ENCODE measurements at regions not wholly inside any gene's neighbourhood (a gene's known extent, or its start where the extent isn't known, plus 50 kb on each side); places are given as distances from the start of the nearest gene placed in this dataset.

DNA sequence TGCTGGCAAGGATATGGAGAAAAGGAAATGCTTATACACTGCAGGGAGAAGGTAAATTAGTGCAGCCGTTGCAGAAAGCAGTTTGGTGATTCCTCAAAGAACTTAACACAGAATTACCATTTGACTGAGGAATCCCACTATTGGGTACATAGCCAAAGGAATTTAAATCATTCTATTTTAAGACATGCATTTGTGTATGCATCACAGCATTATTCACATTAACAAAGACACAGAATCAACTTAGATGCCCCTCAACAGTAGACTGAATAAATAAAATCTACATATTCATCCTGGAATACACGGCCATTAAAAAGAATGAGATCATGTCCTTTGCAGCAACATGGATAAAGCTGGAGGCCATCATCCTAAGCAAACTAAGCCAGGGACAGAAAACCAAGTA lies 510.1 kb upstream of the CDH9 start:
- H3K36me3 Mint-ChIP-seq: no peaks in the 10 kb centered on the region
- no peak overlapping the region for H3K4me2 ChIP-seq
- no peaks in the 10 kb centered on the region for H3K9me3 Mint-ChIP-seq
- H3K79me2 ChIP-seq (ENCODE audit: low read depth): no peaks in the 10 kb centered on the region
- H3K4me1 Mint-ChIP-seq: no peaks in the 10 kb centered on the region
- H3K4me3 Mint-ChIP-seq: no peak overlapping the region
- H3K9me3 ChIP-seq (ENCODE audit: low read depth): no peaks in the 10 kb centered on the region
- no peak overlapping the region for H3K27ac Mint-ChIP-seq
- H3K27me3 Mint-ChIP-seq (ENCODE audit: insufficient read depth, low read depth): peaks cover 3% of the 10 kb centered on the region
- H3K27me3 ChIP-seq: no peaks in the 10 kb centered on the region
- H2AFZ ChIP-seq (replicated peaks): peak overlapping the region; percentile 9
- H3K4me3 ChIP-seq: no peak overlapping the region
- no peaks in the 10 kb centered on the region for H3K4me1 ChIP-seq
- H3K27ac ChIP-seq: no peak overlapping the region
- H3F3A ChIP-seq (ENCODE audit: low read depth): no peaks in the 10 kb centered on the region
- DNase-seq (ENCODE audit: low spot score): no peak
- H4K20me1 ChIP-seq (ENCODE audit: low read depth): no peaks in the 10 kb centered on the region
- H3K36me3 ChIP-seq: no peaks in the 10 kb centered on the region
- TF ChIP-seq EZH2phosphoT487 (IDR thresholded peaks at IDR 0.05): no peak
- TF ChIP-seq EZH2 (IDR thresholded peaks at IDR 0.05): no peak
- TF ChIP-seq, protein P1, sequence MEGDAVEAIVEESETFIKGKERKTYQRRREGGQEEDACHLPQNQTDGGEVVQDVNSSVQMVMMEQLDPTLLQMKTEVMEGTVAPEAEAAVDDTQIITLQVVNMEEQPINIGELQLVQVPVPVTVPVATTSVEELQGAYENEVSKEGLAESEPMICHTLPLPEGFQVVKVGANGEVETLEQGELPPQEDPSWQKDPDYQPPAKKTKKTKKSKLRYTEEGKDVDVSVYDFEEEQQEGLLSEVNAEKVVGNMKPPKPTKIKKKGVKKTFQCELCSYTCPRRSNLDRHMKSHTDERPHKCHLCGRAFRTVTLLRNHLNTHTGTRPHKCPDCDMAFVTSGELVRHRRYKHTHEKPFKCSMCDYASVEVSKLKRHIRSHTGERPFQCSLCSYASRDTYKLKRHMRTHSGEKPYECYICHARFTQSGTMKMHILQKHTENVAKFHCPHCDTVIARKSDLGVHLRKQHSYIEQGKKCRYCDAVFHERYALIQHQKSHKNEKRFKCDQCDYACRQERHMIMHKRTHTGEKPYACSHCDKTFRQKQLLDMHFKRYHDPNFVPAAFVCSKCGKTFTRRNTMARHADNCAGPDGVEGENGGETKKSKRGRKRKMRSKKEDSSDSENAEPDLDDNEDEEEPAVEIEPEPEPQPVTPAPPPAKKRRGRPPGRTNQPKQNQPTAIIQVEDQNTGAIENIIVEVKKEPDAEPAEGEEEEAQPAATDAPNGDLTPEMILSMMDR (IDR thresholded peaks at IDR 0.05): no peak
- H3K9ac ChIP-seq: no peak overlapping the region

DNA sequence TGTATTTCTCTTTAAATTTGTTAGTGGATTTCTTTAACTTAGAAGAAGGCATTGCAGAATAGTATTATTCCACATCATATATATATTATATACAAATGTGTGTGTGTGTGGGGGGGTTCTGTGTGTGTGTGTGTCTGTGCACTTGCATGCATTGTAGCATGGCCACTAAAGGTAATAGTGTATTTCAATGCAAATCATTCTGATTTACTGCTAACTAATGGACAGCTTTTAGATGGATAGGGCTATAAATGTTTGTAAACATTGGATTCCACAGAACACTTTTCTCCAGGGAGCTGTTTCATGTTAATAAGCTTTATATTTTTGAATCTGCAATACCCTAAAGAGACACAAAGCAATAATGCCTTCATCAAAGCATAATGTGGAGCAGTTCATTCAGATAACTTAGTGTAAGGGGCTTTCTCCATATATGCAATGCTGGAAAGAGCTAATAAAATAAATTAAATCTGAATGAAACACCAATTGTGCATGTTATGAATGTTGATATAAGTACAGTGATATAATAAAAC lies 496.7 kb upstream of the CDH9 start:
- TF ChIP-seq EZH2phosphoT487 (IDR thresholded peaks at IDR 0.05) (no peak), EZH2 (IDR thresholded peaks at IDR 0.05) (no peak)
- TF ChIP-seq, protein P1 (IDR thresholded peaks at IDR 0.05): no peak
- DNase-seq (ENCODE audit: low spot score): no peak
- H3K9me3 Mint-ChIP-seq: no peaks in the 10 kb centered on the region
- Histone ChIP-seq H3K36me3 (no peaks in the 10 kb centered on the region), H3K4me2 (no peak overlapping the region), H2AFZ (replicated peaks) (no peak overlapping the region), H3K9me3 (ENCODE audit: low read depth) (no peaks in the 10 kb centered on the region), H3K79me2 (ENCODE audit: low read depth) (no peaks in the 10 kb centered on the region), H3K27me3 (no peaks in the 10 kb centered on the region), H3K4me1 (no peaks in the 10 kb centered on the region), H3F3A (ENCODE audit: low read depth) (no peaks in the 10 kb centered on the region), H3K27ac (no peak overlapping the region), H3K9ac (no peak overlapping the region), H3K4me3 (no peak overlapping the region), H4K20me1 (ENCODE audit: low read depth) (no peaks in the 10 kb centered on the region)
- H3K4me1 Mint-ChIP-seq: no peaks in the 10 kb centered on the region
- no peak overlapping the region for H3K27ac Mint-ChIP-seq
- H3K4me3 Mint-ChIP-seq: no peak overlapping the region
- no peaks in the 10 kb centered on the region for H3K27me3 Mint-ChIP-seq (ENCODE audit: insufficient read depth, low read depth)
- H3K36me3 Mint-ChIP-seq: no peaks in the 10 kb centered on the region

GRCh38 chr5:27532305-27532704 lies 493.9 kb upstream of the CDH9 start:
- Mint-ChIP-seq H3K27me3 (ENCODE audit: insufficient read depth, low read depth) (no peaks in the 10 kb centered on the region), H3K4me1 (no peaks in the 10 kb centered on the region), H3K36me3 (no peaks in the 10 kb centered on the region), H3K4me3 (no peak overlapping the region), H3K9me3 (no peaks in the 10 kb centered on the region), H3K27ac (no peak overlapping the region)
- Histone ChIP-seq H3K27ac (no peak overlapping the region), H3K4me2 (no peak overlapping the region), H3K79me2 (ENCODE audit: low read depth) (no peaks in the 10 kb centered on the region), H2AFZ (replicated peaks) (no peak overlapping the region), H3K4me3 (no peak overlapping the region), H3K9ac (no peak overlapping the region), H3K27me3 (no peaks in the 10 kb centered on the region), H4K20me1 (ENCODE audit: low read depth) (no peaks in the 10 kb centered on the region), H3F3A (ENCODE audit: low read depth) (no peaks in the 10 kb centered on the region), H3K36me3 (no peaks in the 10 kb centered on the region), H3K9me3 (ENCODE audit: low read depth) (no peaks in the 10 kb centered on the region), H3K4me1 (no peaks in the 10 kb centered on the region)
- DNase-seq (ENCODE audit: low spot score): no peak
- TF ChIP-seq, protein P1 (IDR thresholded peaks at IDR 0.05): no peak
- TF ChIP-seq EZH2phosphoT487 (IDR thresholded peaks at IDR 0.05) (no peak), EZH2 (IDR thresholded peaks at IDR 0.05) (no peak)
